HG03045 (cell line): ENCODE measurements at regions not wholly inside any gene's neighbourhood (a gene's known extent, or its start where the extent isn't known, plus 50 kb on each side); places are given as distances from the start of the nearest gene placed in this dataset.

ENCODE experiments used
- ATAC-seq: cut with Tn5 transposase; IDR thresholded peaks from one replicate; pipeline ENCODE4 v1.9.1; 2021; ENCODE audit warnings: mild to moderate bottlenecking, moderate library complexity; ENCODE audit not compliant: unreplicated experiment

GRCh38 chr12:67370979-67371378 is 101.8 kb downstream of the CAND1 start:
- no peak for ATAC-seq

- ATAC-seq, result no peak
Measured at GRCh38 chr12:67377021-67377420, 107.9 kb downstream of the CAND1 start.

- no peak for ATAC-seq
Measured at GRCh38 chr12:67377541-67377940, 108.4 kb downstream of the CAND1 start.

GRCh38 chr12:67382241-67382871 is 113.2 kb downstream of the CAND1 start:
- no peak for ATAC-seq

GRCh38 chr12:67386869-67387565 is 117.9 kb downstream of the CAND1 start:
- ATAC-seq, result no peak

GRCh38 chr12:67388331-67389138 is 119.4 kb downstream of the CAND1 start:
- ATAC-seq, result no peak

- no peak for ATAC-seq
Measured at GRCh38 chr12:67390273-67390672, 121.1 kb downstream of the CAND1 start.

- ATAC-seq, result no peak
Measured at GRCh38 chr12:67391034-67391433, 121.9 kb downstream of the CAND1 start.

- ATAC-seq, result no peak
Measured at GRCh38 chr12:67391656-67392055, 122.5 kb downstream of the CAND1 start.

- ATAC-seq, result no peak
Measured at GRCh38 chr12:67394550-67394949, 125.4 kb downstream of the CAND1 start.

- no peak for ATAC-seq
Measured at GRCh38 chr12:67400742-67401141, 131.6 kb downstream of the CAND1 start.

GRCh38 chr12:67410246-67410645 is 141.1 kb downstream of the CAND1 start:
- no peak for ATAC-seq

- ATAC-seq, result no peak
Measured at GRCh38 chr12:67410667-67411067, 141.5 kb downstream of the CAND1 start.

GRCh38 chr12:67411562-67411961 is 142.4 kb downstream of the CAND1 start:
- ATAC-seq, result no peak

- ATAC-seq, result no peak
Measured at GRCh38 chr12:67413577-67413976, 144.4 kb downstream of the CAND1 start.

GRCh38 chr12:67414011-67414715 is 145.0 kb downstream of the CAND1 start:
- ATAC-seq, result no peak

GRCh38 chr12:67415473-67415872 is 146.3 kb downstream of the CAND1 start:
- ATAC-seq, result no peak

- no peak for ATAC-seq
Measured at GRCh38 chr12:67419810-67420209, 150.7 kb downstream of the CAND1 start.

GRCh38 chr12:67420506-67420905 is 151.3 kb downstream of the CAND1 start:
- ATAC-seq, result no peak

- ATAC-seq, result no peak
Measured at GRCh38 chr12:67422081-67422480, 152.9 kb downstream of the CAND1 start.

GRCh38 chr12:67424784-67425183 is 155.6 kb downstream of the CAND1 start:
- no peak for ATAC-seq
